ENCODE measurements at regions not wholly inside any gene's neighbourhood (a gene's known extent, or its start where the extent isn't known, plus 50 kb on each side); places are given as distances from the start of the nearest gene placed in this dataset.
"Not testable (repeated sequence)": the region's sequence is repeated elsewhere in the genome, so short reads cannot be mapped to it uniquely, and the experiment has no call there.

GRCh38 chr16:60648290-60648689 is 1387.9 kb downstream of the CDH8 start:
- H3K27me3 ChIP-seq, result no peaks in the 10 kb centered on the region
- H3K27ac ChIP-seq, result no peak overlapping the region
- H3K9me3 ChIP-seq, result no peaks in the 10 kb centered on the region
- TF ChIP-seq CTCF (IDR thresholded peaks at IDR 0.05) (no peak), EP300 (IDR thresholded peaks at IDR 0.05) (no peak), POLR2A (IDR thresholded peaks at IDR 0.05) (no peak)
- H3K4me1 ChIP-seq (ENCODE audit: insufficient read depth), result no peaks in the 10 kb centered on the region
- intact Hi-C loops (cut with DNase I), result no loop called here
- DNase-seq, result no peak
- H3K4me3 ChIP-seq, result no peak overlapping the region
- H3K36me3 ChIP-seq, result no peaks in the 10 kb centered on the region

- intact Hi-C loops (cut with DNase I); H3K36me3 ChIP-seq; H3K9me3 ChIP-seq; H3K4me3 ChIP-seq; DNase-seq; H3K27me3 ChIP-seq; H3K27ac ChIP-seq; H3K4me1 ChIP-seq (ENCODE audit: insufficient read depth): not testable (repeated sequence)
- WGBS, 3 donors, result 87 to 93% (median 90%) methylated on average over 19 of the region's 19 CpGs
Observed at GRCh38 chr16:60647388-60647787, 1388.8 kb downstream of the CDH8 start.

GRCh38 chr16:60646631-60647030 is 1389.6 kb downstream of the CDH8 start:
- no peaks in the 10 kb centered on the region for H3K27me3 ChIP-seq
- intact Hi-C loops (cut with DNase I), result no loop called here
- TF ChIP-seq CTCF (IDR thresholded peaks at IDR 0.05), result no peak
- TF ChIP-seq POLR2A (IDR thresholded peaks at IDR 0.05), result no peak
- no peak for TF ChIP-seq EP300 (IDR thresholded peaks at IDR 0.05)
- no peaks in the 10 kb centered on the region for H3K4me1 ChIP-seq (ENCODE audit: insufficient read depth)
- no peaks in the 10 kb centered on the region for H3K9me3 ChIP-seq
- H3K4me3 ChIP-seq, result no peak overlapping the region
- DNase-seq, result no peak
- H3K27ac ChIP-seq, result no peak overlapping the region
- WGBS, 3 donors, result 82 to 90% (median 88%) methylated on average over 4 of the region's 4 CpGs
- no peaks in the 10 kb centered on the region for H3K36me3 ChIP-seq

- H3K27ac ChIP-seq, result no peak overlapping the region
- no peak for DNase-seq
Observed at GRCh38 chr16:60645541-60645940, 1390.7 kb downstream of the CDH8 start.

GRCh38 chr16:60642956-60643355 is 1393.3 kb downstream of the CDH8 start:
- Histone ChIP-seq H3K4me1 (ENCODE audit: insufficient read depth) (no peaks in the 10 kb centered on the region), H3K27me3 (no peaks in the 10 kb centered on the region), H3K27ac (no peak overlapping the region), H3K4me3 (no peak overlapping the region), H3K36me3 (no peaks in the 10 kb centered on the region), H3K9me3 (no peaks in the 10 kb centered on the region)
- TF ChIP-seq EP300 (IDR thresholded peaks at IDR 0.05) (no peak), CTCF (IDR thresholded peaks at IDR 0.05) (no peak), POLR2A (IDR thresholded peaks at IDR 0.05) (no peak)
- no peak for DNase-seq
- intact Hi-C loops (cut with DNase I), result no loop called here

More at GRCh38 chr16:60645541-60645940, 1390.7 kb downstream of the CDH8 start:
- H3K9me3 ChIP-seq, result no peaks in the 10 kb centered on the region
- 75 to 82% (median 75%) methylated on average over 3 of the region's 3 CpGs for WGBS, 3 donors
- TF ChIP-seq EP300 (IDR thresholded peaks at IDR 0.05) (no peak), CTCF (IDR thresholded peaks at IDR 0.05) (no peak), POLR2A (IDR thresholded peaks at IDR 0.05) (no peak)
- H3K36me3 ChIP-seq, result no peaks in the 10 kb centered on the region
- intact Hi-C loops (cut with DNase I), result no loop called here
- no peak overlapping the region for H3K4me3 ChIP-seq
- no peaks in the 10 kb centered on the region for H3K27me3 ChIP-seq
- H3K4me1 ChIP-seq (ENCODE audit: insufficient read depth), result no peaks in the 10 kb centered on the region

Measured in ovary (tissue), 7 donors.